GM12864 (cell line): ENCODE measurements at regions not wholly inside any gene's neighbourhood (a gene's known extent, or its start where the extent isn't known, plus 50 kb on each side); places are given as distances from the start of the nearest gene placed in this dataset.

Source experiments
- DNase-seq: peaks from one replicate; pipeline ENCODE4 v3.0.0-alpha.2; 2011; ENCODE audit warnings: low read depth
- H3K4me3 ChIP-seq: 2 replicates; pipeline ENCODE4 v1.5.1; 2011; ENCODE audit warnings: mild to moderate bottlenecking, low read depth, low read length, control low read depth
- CTCF ChIP-seq: IDR thresholded peaks from 2 replicates; pipeline ENCODE4 v1.5.1; 2011; ENCODE audit warnings: low read depth, mild to moderate bottlenecking, moderate library complexity, low read length, control low read depth, inconsistent platforms; ENCODE audit errors: missing control alignments

- no peak for DNase-seq
- TF ChIP-seq CTCF: no peak
- H3K4me3 ChIP-seq: no peak overlapping the region
These were observed 223.2 kb downstream of the TDRD15 start for GRCh38 chr2:21346984-21347383.

DNA sequence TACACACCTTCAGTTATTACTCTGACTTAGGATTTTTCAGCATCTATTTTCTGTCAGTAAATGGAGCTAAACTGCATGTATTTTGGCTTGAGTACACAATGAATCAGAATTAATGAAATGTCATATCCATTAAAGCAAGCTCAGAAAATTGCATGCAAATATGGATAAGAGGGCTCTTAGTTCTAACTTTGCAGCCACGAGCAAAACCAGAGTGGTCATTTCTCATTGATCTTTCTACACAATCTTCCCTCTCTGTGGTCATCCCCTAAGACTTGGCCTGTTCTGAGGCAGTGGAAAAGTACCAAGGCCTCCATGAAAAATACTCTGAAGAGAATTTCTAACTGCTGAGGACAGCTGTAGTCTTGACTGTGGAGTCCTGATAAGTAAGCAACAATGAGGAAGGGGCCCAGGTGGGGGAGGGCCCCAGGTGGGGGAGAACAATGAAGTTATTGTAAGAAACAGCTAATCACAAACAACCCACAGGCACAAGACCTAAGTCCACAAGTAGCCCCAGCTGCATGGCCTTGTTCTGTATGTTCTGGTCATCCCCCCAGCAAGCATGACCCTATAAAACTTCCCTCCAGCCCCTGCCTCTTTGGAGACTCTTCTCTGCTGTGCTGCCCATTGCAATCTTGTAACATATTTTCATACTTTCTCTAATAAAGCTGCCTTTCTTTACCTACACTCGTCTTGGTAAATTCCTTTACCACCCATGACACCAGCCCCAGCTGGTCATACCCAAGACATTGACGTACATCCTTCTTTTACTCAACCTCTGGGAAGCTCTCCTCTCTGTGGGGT is 230.3 kb downstream of the TDRD15 start:
- no peak for TF ChIP-seq CTCF
- no peak overlapping the region for H3K4me3 ChIP-seq
- no peak for DNase-seq

GRCh38 chr2:21356086-21356856 is 232.5 kb downstream of the TDRD15 start:
- no peak for DNase-seq
- no peak for TF ChIP-seq CTCF
- no peak overlapping the region for H3K4me3 ChIP-seq

DNA sequence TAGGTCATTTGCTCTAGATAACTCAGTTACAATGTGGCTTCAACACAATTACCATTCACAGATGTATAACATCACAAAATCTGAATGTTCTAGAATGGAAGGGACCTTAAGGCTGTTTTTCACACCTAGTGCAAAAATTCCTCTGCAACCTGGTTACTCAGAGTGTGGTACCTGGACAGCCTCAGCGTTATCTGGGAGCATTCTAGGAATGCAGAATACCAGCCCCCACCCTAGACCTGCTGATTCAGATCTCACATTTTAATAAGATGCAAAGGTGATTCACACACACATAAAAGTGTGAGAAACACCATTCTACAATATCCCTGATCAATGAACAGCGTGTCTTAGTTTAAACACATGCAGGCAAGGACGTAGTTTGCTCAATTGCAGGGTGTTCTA is 233.1 kb downstream of the TDRD15 start:
- no peak for TF ChIP-seq CTCF
- DNase-seq: no peak
- H3K4me3 ChIP-seq: no peak overlapping the region

DNA sequence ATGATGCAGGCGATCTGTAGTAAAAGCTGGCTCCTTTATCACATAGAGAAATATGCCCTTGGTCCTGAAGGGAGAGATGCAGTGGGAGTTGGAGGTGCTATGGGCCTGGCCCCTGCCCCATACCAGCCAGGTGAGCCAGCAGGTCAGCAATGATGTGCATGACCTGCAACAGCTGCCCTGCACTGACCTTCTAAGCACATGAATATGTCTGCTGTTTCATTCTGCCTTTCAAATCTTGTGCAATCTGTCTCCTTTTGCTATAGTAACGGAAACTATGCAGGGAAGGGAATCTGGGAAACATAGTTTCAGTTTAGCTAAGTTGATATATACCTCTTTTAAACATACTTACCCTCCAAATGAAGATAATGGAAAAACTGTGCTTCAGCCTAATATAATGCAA is 235.2 kb downstream of the TDRD15 start:
- DNase-seq: no peak
- no peak overlapping the region for H3K4me3 ChIP-seq

GRCh38 chr2:21361384-21361783 is 237.6 kb downstream of the TDRD15 start:
- no peak for DNase-seq
- TF ChIP-seq CTCF: no peak
- no peak overlapping the region for H3K4me3 ChIP-seq

More for the DNA sequence above, 235.2 kb downstream of the TDRD15 start:
- TF ChIP-seq CTCF: no peak
